ENCODE measurements at regions not wholly inside any gene's neighbourhood (a gene's known extent, or its start where the extent isn't known, plus 50 kb on each side); places are given as distances from the start of the nearest gene placed in this dataset.

- H3K27ac ChIP-seq: no peak overlapping the region
- no peaks in the 10 kb centered on the region for H3K27me3 ChIP-seq
- no peaks in the 10 kb centered on the region for H3K4me1 ChIP-seq
- H3K4me3 ChIP-seq: no peak overlapping the region
- DNase-seq: no peak
- peaks cover 0 to 3% (median 1%) of the 10 kb centered on the region in 4 donors for H3K9me3 ChIP-seq
- WGBS, 2 donors: 90 to 95% methylated on average over 1 of the region's 1 CpG
- no peaks in the 10 kb centered on the region for H3K36me3 ChIP-seq
- TF ChIP-seq POLR2A (IDR thresholded peaks at IDR 0.05) (no peak), POLR2AphosphoS5 (IDR thresholded peaks at IDR 0.05) (no peak), EP300 (IDR thresholded peaks at IDR 0.05) (no peak)
- TF ChIP-seq, protein P1, sequence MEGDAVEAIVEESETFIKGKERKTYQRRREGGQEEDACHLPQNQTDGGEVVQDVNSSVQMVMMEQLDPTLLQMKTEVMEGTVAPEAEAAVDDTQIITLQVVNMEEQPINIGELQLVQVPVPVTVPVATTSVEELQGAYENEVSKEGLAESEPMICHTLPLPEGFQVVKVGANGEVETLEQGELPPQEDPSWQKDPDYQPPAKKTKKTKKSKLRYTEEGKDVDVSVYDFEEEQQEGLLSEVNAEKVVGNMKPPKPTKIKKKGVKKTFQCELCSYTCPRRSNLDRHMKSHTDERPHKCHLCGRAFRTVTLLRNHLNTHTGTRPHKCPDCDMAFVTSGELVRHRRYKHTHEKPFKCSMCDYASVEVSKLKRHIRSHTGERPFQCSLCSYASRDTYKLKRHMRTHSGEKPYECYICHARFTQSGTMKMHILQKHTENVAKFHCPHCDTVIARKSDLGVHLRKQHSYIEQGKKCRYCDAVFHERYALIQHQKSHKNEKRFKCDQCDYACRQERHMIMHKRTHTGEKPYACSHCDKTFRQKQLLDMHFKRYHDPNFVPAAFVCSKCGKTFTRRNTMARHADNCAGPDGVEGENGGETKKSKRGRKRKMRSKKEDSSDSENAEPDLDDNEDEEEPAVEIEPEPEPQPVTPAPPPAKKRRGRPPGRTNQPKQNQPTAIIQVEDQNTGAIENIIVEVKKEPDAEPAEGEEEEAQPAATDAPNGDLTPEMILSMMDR (IDR thresholded peaks at IDR 0.05): no peak
- intact Hi-C loops (cut with DNase I): no loop called here
Measured at GRCh38 chr4:177012918-177013545, 220.3 kb upstream of the VEGFC start.

GRCh38 chr4:177016541-177017141, 223.9 kb upstream of the VEGFC start:
- TF ChIP-seq EP300 (IDR thresholded peaks at IDR 0.05): no peak
- TF ChIP-seq POLR2A (IDR thresholded peaks at IDR 0.05): no peak
- no peak for TF ChIP-seq POLR2AphosphoS5 (IDR thresholded peaks at IDR 0.05)
- TF ChIP-seq, protein P1 (IDR thresholded peaks at IDR 0.05): no peak
- peaks cover 0 to 4% (median 1%) of the 10 kb centered on the region in 4 donors for H3K9me3 ChIP-seq
- H3K4me1 ChIP-seq: no peaks in the 10 kb centered on the region
- WGBS, 2 donors: 37 to 42% methylated on average over 1 of the region's 1 CpG
- no peaks in the 10 kb centered on the region for H3K36me3 ChIP-seq
- no peak for DNase-seq
- H3K4me3 ChIP-seq: no peak overlapping the region
- H3K27ac ChIP-seq: no peak overlapping the region
- intact Hi-C loops (cut with DNase I): no loop called here
- no peaks in the 10 kb centered on the region for H3K27me3 ChIP-seq

DNA sequence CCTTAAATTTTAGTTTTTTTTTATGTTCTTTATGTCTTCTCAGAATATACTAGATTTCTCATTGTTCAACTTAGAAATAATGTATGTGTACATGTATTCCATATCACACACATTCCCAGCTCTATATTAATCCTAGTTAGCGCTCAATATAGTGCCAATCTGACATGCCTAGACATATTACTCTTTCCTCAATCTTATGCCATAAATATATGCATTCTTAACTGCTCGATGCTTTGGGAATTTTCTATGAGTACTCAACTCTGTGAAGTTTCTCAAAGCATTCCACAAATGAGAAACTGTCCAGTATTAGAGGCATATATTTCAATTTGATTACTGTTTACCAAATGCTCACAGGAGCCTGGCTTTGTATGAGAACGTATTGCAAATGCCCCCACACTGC, 231.2 kb upstream of the VEGFC start:
- Histone ChIP-seq H3K27ac (no peak overlapping the region), H3K36me3 (no peaks in the 10 kb centered on the region), H3K27me3 (no peaks in the 10 kb centered on the region), H3K4me3 (no peak overlapping the region), H3K9me3 (peaks cover 0 to 1% (median 0%) of the 10 kb centered on the region in 4 donors), H3K4me1 (no peaks in the 10 kb centered on the region)
- TF ChIP-seq POLR2A (IDR thresholded peaks at IDR 0.05) (no peak), POLR2AphosphoS5 (IDR thresholded peaks at IDR 0.05) (no peak)
- TF ChIP-seq, protein P1 (IDR thresholded peaks at IDR 0.05): no peak
- intact Hi-C loops (cut with DNase I): no loop called here
- WGBS, 2 donors: 66 to 79% methylated on average over 3 of the region's 3 CpGs
- no peak for DNase-seq

DNA sequence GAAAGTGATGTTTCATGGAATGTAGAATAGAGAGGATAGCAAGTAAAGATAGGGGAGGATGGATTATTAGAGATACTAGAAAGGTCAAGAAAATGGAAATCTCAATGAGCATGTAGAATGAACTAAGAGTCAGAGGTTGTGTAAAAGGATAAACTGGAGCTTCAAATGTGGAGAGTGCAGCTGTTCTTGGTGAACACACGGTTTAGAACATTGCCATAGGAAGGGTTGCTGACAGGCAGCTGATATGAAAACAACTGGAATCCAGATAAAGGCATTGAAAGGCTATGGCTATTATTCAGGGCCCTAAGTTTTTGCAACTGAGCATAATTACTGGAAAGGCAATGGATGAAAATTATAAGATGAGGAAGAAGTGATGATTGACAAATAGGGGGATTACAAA, 239.6 kb upstream of the VEGFC start:
- TF ChIP-seq, protein P1 (IDR thresholded peaks at IDR 0.05): no peak
- TF ChIP-seq POLR2A (IDR thresholded peaks at IDR 0.05): no peak
- no peak for TF ChIP-seq POLR2AphosphoS5 (IDR thresholded peaks at IDR 0.05)
- TF ChIP-seq EP300 (IDR thresholded peaks at IDR 0.05): no peak
- Histone ChIP-seq H3K9me3 (no peaks in the 10 kb centered on the region), H3K4me3 (no peak overlapping the region), H3K4me1 (no peaks in the 10 kb centered on the region), H3K36me3 (no peaks in the 10 kb centered on the region), H3K27ac (no peak overlapping the region), H3K27me3 (no peaks in the 10 kb centered on the region)
- 47 to 78% methylated on average over 1 of the region's 1 CpG for WGBS, 2 donors
- intact Hi-C loops (cut with DNase I): no loop called here
- DNase-seq: no peak
